ENCODE measurements at regions not wholly inside any gene's neighbourhood (a gene's known extent, or its start where the extent isn't known, plus 50 kb on each side); places are given as distances from the start of the nearest gene placed in this dataset.

GRCh38 chr9:24127519-24127918 is 301.5 kb upstream of the ELAVL2 start:
- WGBS, 2 donors, result 100% methylated on average over 1 of the region's 1 CpG
- Histone ChIP-seq H3K4me1 (no peaks in the 10 kb centered on the region), H3K36me3 (no peaks in the 10 kb centered on the region), H3K4me3 (replicated peaks in 1 of 3) (no peak overlapping the region), H3K27me3 (no peaks in the 10 kb centered on the region), H3K27ac (no peak overlapping the region), H3K9me3 (no peaks in the 10 kb centered on the region)
- DNase-seq, result no peak
- no peak for TF ChIP-seq CTCF (IDR thresholded peaks at IDR 0.05)
- no peak for TF ChIP-seq POLR2A (IDR thresholded peaks at IDR 0.05)
- intact Hi-C loops (cut with DNase I), result no loop called here

- TF ChIP-seq POLR2A (IDR thresholded peaks at IDR 0.05) (no peak), CTCF (IDR thresholded peaks at IDR 0.05) (no peak)
- intact Hi-C loops (cut with DNase I), result no loop called here
- WGBS, 2 donors, result 79 to 85% methylated on average over 5 of the region's 5 CpGs
- DNase-seq, result no peak
- Histone ChIP-seq H3K4me3 (replicated peaks in 1 of 3) (no peak overlapping the region), H3K4me1 (no peaks in the 10 kb centered on the region), H3K36me3 (no peaks in the 10 kb centered on the region), H3K27ac (no peak overlapping the region), H3K9me3 (no peaks in the 10 kb centered on the region), H3K27me3 (no peaks in the 10 kb centered on the region)
Observed at GRCh38 chr9:24118190-24118589, 292.1 kb upstream of the ELAVL2 start.

GRCh38 chr9:24096756-24097155 is 270.7 kb upstream of the ELAVL2 start:
- Histone ChIP-seq H3K4me3 (replicated peaks in 1 of 3) (no peak overlapping the region), H3K9me3 (no peaks in the 10 kb centered on the region), H3K4me1 (no peaks in the 10 kb centered on the region), H3K27me3 (no peaks in the 10 kb centered on the region), H3K36me3 (no peaks in the 10 kb centered on the region), H3K27ac (no peak overlapping the region)
- DNase-seq, result no peak
- no peak for TF ChIP-seq POLR2A (IDR thresholded peaks at IDR 0.05)
- no peak for TF ChIP-seq CTCF (IDR thresholded peaks at IDR 0.05)
- WGBS, 2 donors, result 77 to 78% methylated on average over 1 of the region's 1 CpG
- intact Hi-C loops (cut with DNase I), result no loop called here

GRCh38 chr9:24095246-24095645 is 269.2 kb upstream of the ELAVL2 start:
- intact Hi-C loops (cut with DNase I), result no loop called here
- no peak for DNase-seq
- TF ChIP-seq POLR2A (IDR thresholded peaks at IDR 0.05), result no peak
- no peak for TF ChIP-seq CTCF (IDR thresholded peaks at IDR 0.05)

GRCh38 chr9:24090566-24090965 is 264.5 kb upstream of the ELAVL2 start:
- no peak for DNase-seq
- H3K36me3 ChIP-seq, result no peaks in the 10 kb centered on the region
- H3K9me3 ChIP-seq, result no peaks in the 10 kb centered on the region
- TF ChIP-seq POLR2A (IDR thresholded peaks at IDR 0.05) (no peak), CTCF (IDR thresholded peaks at IDR 0.05) (no peak)
- 87 to 89% methylated on average over 6 of the region's 6 CpGs for WGBS, 2 donors
- no peak overlapping the region for H3K4me3 ChIP-seq (replicated peaks in 1 of 3)
- no peaks in the 10 kb centered on the region for H3K27me3 ChIP-seq
- intact Hi-C loops (cut with DNase I), result no loop called here
- no peaks in the 10 kb centered on the region for H3K4me1 ChIP-seq
- no peak overlapping the region for H3K27ac ChIP-seq

More at GRCh38 chr9:24095246-24095645, 269.2 kb upstream of the ELAVL2 start:
- no peaks in the 10 kb centered on the region for H3K27me3 ChIP-seq
- no peak overlapping the region for H3K27ac ChIP-seq
- H3K9me3 ChIP-seq, result no peaks in the 10 kb centered on the region
- H3K4me3 ChIP-seq (replicated peaks in 1 of 3), result no peak overlapping the region
- no peaks in the 10 kb centered on the region for H3K36me3 ChIP-seq
- WGBS, 2 donors, result 84 to 90% methylated on average over 2 of the region's 2 CpGs
- H3K4me1 ChIP-seq, result no peaks in the 10 kb centered on the region
